ENCODE measurements at regions not wholly inside any gene's neighbourhood (a gene's known extent, or its start where the extent isn't known, plus 50 kb on each side); places are given as distances from the start of the nearest gene placed in this dataset.
"Not testable (repeated sequence)": the region's sequence is repeated elsewhere in the genome, so short reads cannot be mapped to it uniquely, and the experiment has no call there.

DNA sequence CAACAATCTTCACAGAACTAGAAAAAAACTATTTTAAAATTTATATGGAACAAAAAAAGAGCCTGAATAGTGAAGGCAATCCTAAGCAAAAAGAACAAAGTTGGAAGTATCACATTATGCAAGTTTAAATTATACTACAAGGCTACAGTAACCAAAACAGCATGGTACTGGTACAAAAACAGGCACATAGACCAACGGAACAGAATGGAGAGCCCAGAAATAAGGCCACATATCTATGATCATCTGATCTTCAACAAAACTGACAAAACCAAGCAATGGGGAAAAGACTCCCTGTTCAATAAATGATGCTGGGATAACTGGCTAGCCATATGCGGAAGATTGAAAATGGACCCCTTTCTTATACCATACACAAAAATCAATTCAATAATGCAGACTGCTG is 74.4 kb upstream of the RTN4 start:
- not testable (repeated sequence) for H3K4me3 ChIP-seq, DNase-seq, H3K27ac ChIP-seq, H3K36me3 ChIP-seq, H3K4me1 ChIP-seq, H3K27me3 ChIP-seq, H3K9me3 ChIP-seq

- no peak for DNase-seq
- no peak for TF ChIP-seq POLR2A (IDR thresholded peaks at IDR 0.05)
- TF ChIP-seq, protein P1, sequence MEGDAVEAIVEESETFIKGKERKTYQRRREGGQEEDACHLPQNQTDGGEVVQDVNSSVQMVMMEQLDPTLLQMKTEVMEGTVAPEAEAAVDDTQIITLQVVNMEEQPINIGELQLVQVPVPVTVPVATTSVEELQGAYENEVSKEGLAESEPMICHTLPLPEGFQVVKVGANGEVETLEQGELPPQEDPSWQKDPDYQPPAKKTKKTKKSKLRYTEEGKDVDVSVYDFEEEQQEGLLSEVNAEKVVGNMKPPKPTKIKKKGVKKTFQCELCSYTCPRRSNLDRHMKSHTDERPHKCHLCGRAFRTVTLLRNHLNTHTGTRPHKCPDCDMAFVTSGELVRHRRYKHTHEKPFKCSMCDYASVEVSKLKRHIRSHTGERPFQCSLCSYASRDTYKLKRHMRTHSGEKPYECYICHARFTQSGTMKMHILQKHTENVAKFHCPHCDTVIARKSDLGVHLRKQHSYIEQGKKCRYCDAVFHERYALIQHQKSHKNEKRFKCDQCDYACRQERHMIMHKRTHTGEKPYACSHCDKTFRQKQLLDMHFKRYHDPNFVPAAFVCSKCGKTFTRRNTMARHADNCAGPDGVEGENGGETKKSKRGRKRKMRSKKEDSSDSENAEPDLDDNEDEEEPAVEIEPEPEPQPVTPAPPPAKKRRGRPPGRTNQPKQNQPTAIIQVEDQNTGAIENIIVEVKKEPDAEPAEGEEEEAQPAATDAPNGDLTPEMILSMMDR (IDR thresholded peaks at IDR 0.05): no peak
- H3K9me3 ChIP-seq: no peaks in the 10 kb centered on the region
- H3K27me3 ChIP-seq: no peaks in the 10 kb centered on the region
- no peaks in the 10 kb centered on the region for H3K36me3 ChIP-seq
- peaks cover 0 to 6% (median 0%) of the 10 kb centered on the region in 4 donors for H3K4me1 ChIP-seq
- H3K4me3 ChIP-seq: no peak overlapping the region
- no peak overlapping the region for H3K27ac ChIP-seq
These were observed 73.6 kb upstream of the RTN4 start for GRCh38 chr2:55123851-55124269.

DNA sequence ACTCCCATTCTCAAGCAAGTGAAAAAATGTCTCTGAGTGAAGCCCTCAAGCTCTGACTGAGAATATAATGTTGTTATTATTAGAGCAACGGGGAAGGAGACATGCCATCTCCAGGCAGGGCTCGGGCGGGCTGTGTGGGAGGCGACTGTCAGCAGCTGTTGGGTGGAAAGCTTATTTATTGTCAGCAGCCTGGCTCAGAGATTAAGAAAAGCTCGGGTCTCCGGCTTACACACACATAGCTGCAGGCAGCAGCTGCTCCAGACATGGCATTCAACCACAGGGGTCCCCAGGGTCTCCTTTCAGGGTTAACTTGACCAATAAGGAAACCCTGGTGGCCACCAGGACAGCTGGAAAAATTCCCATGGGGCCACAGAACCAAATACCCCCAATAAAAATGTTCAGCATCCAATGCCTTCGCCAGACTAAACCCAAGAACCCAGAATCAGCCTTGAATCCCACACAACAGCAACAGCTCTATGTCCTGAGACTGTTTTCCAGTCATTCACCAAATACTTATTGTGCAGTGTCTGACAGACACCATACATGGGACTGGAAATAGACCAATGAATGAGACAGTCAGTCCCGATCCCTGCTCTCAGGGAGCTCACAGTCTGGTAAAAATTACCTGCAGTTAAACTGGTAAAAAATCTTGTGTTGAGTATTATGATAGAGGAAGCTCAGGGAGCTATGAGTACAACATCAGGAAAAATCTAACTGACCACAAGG is 70.5 kb upstream of the RTN4 start:
- Histone ChIP-seq H3K27ac (peak overlapping the region in 2 of 4 donors; percentile 3 to 40), H3K4me1 (peaks cover 0 to 6% (median 0%) of the 10 kb centered on the region in 4 donors), H3K36me3 (no peaks in the 10 kb centered on the region), H3K27me3 (no peaks in the 10 kb centered on the region), H3K4me3 (no peak overlapping the region), H3K9me3 (no peaks in the 10 kb centered on the region)
- TF ChIP-seq, protein P1 (IDR thresholded peaks at IDR 0.05): no peak
- no peak for TF ChIP-seq POLR2A (IDR thresholded peaks at IDR 0.05)
- no peak for DNase-seq

DNA sequence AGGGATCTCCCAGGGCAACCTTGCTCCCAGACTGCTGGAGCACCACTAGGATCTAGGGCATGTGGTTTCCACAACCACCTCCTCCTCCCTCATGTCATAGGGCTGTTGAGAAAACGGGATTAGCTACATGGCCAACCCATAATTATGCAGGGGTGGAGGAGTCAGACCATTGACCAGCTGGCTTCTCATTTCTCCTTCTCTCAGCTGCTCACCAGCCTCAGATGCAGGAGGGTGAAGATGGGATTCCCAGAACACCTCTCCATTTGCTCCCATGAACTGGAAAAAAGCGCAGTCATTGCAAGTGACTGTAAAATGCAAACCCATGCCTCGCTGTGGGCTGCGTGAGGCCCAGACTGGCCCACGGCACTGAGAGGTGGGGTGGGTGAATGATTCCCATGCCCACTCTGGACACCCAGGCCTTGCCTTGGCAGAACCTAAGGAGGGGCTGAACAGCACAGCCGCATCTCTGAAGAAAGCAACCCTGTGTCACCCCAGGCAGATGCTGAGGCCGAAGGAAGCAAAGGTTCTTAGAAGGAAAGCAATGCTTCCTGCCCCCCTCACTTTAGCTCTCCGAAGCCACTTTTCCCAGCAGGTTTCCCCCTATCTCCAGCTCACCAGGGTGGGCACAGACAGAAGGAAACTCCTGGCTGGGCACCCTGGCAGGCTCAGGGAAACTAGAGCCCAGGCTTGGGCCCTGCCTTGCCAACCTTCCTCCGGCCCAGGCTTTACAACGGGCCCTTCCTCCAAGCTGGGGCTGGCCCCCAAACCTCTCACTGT is 69.6 kb upstream of the RTN4 start:
- TF ChIP-seq, protein P1 (IDR thresholded peaks at IDR 0.05): no peak
- TF ChIP-seq POLR2A (IDR thresholded peaks at IDR 0.05): no peak
- Histone ChIP-seq H3K27ac (peak overlapping the region in 2 of 4 donors; percentile 9 to 40), H3K36me3 (no peaks in the 10 kb centered on the region), H3K4me1 (peaks cover 0 to 6% (median 0%) of the 10 kb centered on the region in 4 donors), H3K4me3 (no peak overlapping the region), H3K27me3 (no peaks in the 10 kb centered on the region), H3K9me3 (no peaks in the 10 kb centered on the region)
- DNase-seq: no peak

DNA sequence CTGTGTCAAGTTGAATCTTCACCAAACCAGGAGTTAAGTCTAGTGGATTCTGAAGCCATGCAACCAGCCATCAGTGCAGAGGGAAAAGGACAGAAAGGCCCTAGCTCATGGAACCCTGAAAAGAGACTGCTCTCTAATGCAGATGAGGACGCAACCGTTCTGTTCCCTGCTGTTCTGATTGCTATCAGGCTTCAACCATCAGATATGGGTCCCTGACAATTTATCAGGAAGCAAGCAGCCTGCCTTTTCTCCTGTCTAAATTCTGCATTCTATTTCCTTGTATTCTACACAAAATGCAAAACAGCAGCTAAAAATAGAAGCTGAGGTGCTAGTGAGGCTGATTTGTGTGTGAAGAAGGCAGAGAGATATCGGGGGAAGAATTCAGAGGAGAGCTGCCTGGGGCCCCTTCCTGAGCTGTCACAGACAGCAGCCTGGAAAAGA is 68.4 kb upstream of the RTN4 start:
- H3K9me3 ChIP-seq: no peaks in the 10 kb centered on the region
- no peak overlapping the region for H3K27ac ChIP-seq
- H3K4me3 ChIP-seq: no peak overlapping the region
- TF ChIP-seq, protein P1 (IDR thresholded peaks at IDR 0.05): no peak
- no peak for TF ChIP-seq POLR2A (IDR thresholded peaks at IDR 0.05)
- no peaks in the 10 kb centered on the region for H3K36me3 ChIP-seq
- no peak for DNase-seq
- peaks cover 0 to 6% (median 0%) of the 10 kb centered on the region in 4 donors for H3K4me1 ChIP-seq
- no peaks in the 10 kb centered on the region for H3K27me3 ChIP-seq

DNA sequence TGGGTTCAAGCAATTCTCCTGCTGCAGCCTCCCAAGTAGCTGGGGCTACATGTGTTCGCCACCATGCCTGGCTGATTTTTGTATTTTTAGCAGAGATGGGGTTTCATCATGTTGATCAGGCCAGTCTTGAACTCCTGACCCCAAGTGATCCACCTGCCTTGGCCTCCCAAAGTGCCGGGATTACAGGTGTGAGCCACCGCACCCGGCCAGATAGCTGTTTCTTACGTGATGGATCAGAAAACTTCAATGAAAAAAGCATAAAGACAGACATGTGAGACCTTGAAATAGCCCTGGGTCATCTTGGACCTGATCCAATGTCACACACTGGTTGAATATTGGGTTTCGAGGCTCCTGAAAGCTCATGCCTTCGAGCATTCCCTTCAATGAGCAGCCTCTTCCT is 66.7 kb upstream of the RTN4 start:
- Histone ChIP-seq H3K9me3 (no peaks in the 10 kb centered on the region), H3K4me3 (no peak overlapping the region), H3K36me3 (no peaks in the 10 kb centered on the region), H3K4me1 (peaks cover 0 to 10% (median 0%) of the 10 kb centered on the region in 4 donors), H3K27me3 (no peaks in the 10 kb centered on the region), H3K27ac (no peak overlapping the region)
- no peak for TF ChIP-seq POLR2A (IDR thresholded peaks at IDR 0.05)
- TF ChIP-seq, protein P1 (IDR thresholded peaks at IDR 0.05): no peak
- no peak for DNase-seq

All from Peyer's patch (tissue), 4 donors.